GM12878 (cell line): ENCODE measurements at regions not wholly inside any gene's neighbourhood (a gene's known extent, or its start where the extent isn't known, plus 50 kb on each side); places are given as distances from the start of the nearest gene placed in this dataset.

Source experiments
- ASH2L ChIP-seq: fragments of 300-600, 200-600 bp; sonication (generic); IDR thresholded peaks from 2 replicates; pipeline ENCODE4 v1.6.1; 2017; ENCODE audit warnings: low read depth, mild to moderate bottlenecking, borderline replicate concordance
- BCL11A ChIP-seq: IDR thresholded peaks from 2 replicates; pipeline ENCODE4 v1.6.1; 2011; ENCODE audit warnings: low read depth, low read length
- BHLHE40 ChIP-seq, 2 experiments: fragments of 450-650 bp in 1 of 2; IDR thresholded peaks; 2 replicates each; pipeline ENCODE4 v1.6.1; 2011 to 2017; ENCODE audit warnings: low read depth in 2 of 2, borderline replicate concordance in 1 of 2, improper control_type of control experiment in 1 of 2, low read length in 1 of 2, mild to moderate bottlenecking in 1 of 2
- BMI1 ChIP-seq: fragments of 450-650 bp; IDR thresholded peaks from 2 replicates; pipeline ENCODE4 v1.6.1; 2016; ENCODE audit warnings: mild to moderate bottlenecking, moderate library complexity, borderline replicate concordance
- FOXM1 ChIP-seq: IDR thresholded peaks from 2 replicates; pipeline ENCODE4 v1.6.1; 2012; ENCODE audit warnings: low read depth, mild to moderate bottlenecking, inconsistent platforms, low read length, moderate library complexity
- HDGF ChIP-seq: fragments of 450-650 bp; IDR thresholded peaks from 2 replicates; pipeline ENCODE4 v1.6.1; 2016; ENCODE audit warnings: antibody characterized with exemption
- IKZF1 ChIP-seq: fragments of 450-650 bp; conservative IDR thresholded peaks from 2 replicates; pipeline ENCODE4 v1.6.1; 2017; ENCODE audit warnings: antibody characterized with exemption, mild to moderate bottlenecking
- IRF4 ChIP-seq: IDR thresholded peaks from 2 replicates; pipeline ENCODE4 v1.6.1; 2011; ENCODE audit warnings: low read depth, low read length
- JUNB ChIP-seq: IDR thresholded peaks from 2 replicates; pipeline ENCODE4 v1.6.1; 2016; ENCODE audit warnings: antibody characterized with exemption, mild to moderate bottlenecking
- LARP7 ChIP-seq: fragments of 450-650 bp; IDR thresholded peaks from 2 replicates; pipeline ENCODE4 v1.6.1; 2017; ENCODE audit warnings: mild to moderate bottlenecking
- MEF2A ChIP-seq: IDR thresholded peaks from 2 replicates; pipeline ENCODE4 v1.6.1; 2011; ENCODE audit warnings: low read depth, mild to moderate bottlenecking, low read length, moderate library complexity; ENCODE audit not compliant: insufficient read depth
- MEF2B ChIP-seq: fragments of 450-650 bp; IDR thresholded peaks from 2 replicates; pipeline ENCODE4 v1.6.1; 2018; ENCODE audit warnings: mild to moderate bottlenecking, moderate library complexity; ENCODE audit not compliant: partially characterized antibody, poor library complexity, severe bottlenecking
- MYB ChIP-seq: fragments of 150-350 bp; IDR thresholded peaks from 2 replicates; pipeline ENCODE4 v1.6.1; 2014; ENCODE audit warnings: mild to moderate bottlenecking, low read depth, low read length, borderline replicate concordance
- MYC ChIP-seq: IDR thresholded peaks from 2 replicates; pipeline ENCODE4 v1.6.1; 2011; ENCODE audit warnings: mild to moderate bottlenecking, low read length, moderate library complexity, inconsistent platforms; ENCODE audit not compliant: insufficient read depth, insufficient replicate concordance, insufficient read length, severe bottlenecking
- PAX8 ChIP-seq: fragments of 450-650 bp; IDR thresholded peaks from 2 replicates; pipeline ENCODE4 v1.6.1; 2017; ENCODE audit warnings: mild to moderate bottlenecking, moderate library complexity
- POLR2A ChIP-seq: IDR thresholded peaks from 2 replicates; pipeline ENCODE4 v1.6.1; 2011; ENCODE audit warnings: low read depth, mild to moderate bottlenecking, low read length
- POU2F2 ChIP-seq: IDR thresholded peaks from 3 replicates; pipeline ENCODE4 v1.6.1; 2011; ENCODE audit warnings: low read depth, mild to moderate bottlenecking, low read length, borderline replicate concordance
- RAD21 ChIP-seq: IDR thresholded peaks from 2 replicates; pipeline ENCODE4 v1.6.1; 2011; ENCODE audit warnings: mild to moderate bottlenecking, low read depth, low read length, moderate library complexity; ENCODE audit not compliant: insufficient read depth
- RBBP5 ChIP-seq: fragments of 200-600 bp; sonication (generic); conservative IDR thresholded peaks from 2 replicates; pipeline ENCODE4 v1.6.1; 2016
- SPI1 ChIP-seq: IDR thresholded peaks from 2 replicates; pipeline ENCODE4 v1.6.1; 2011; ENCODE audit warnings: low read depth, mild to moderate bottlenecking, low read length, moderate library complexity, borderline replicate concordance; ENCODE audit not compliant: insufficient read depth
- SRF ChIP-seq, 2 experiments: IDR thresholded peaks; 2 replicates each; pipeline ENCODE4 v1.6.1; 2011; ENCODE audit warnings: low read depth in 2 of 2, low read length in 2 of 2, mild to moderate bottlenecking in 1 of 2, moderate library complexity in 1 of 2
- SUPT20H ChIP-seq: IDR thresholded peaks from 2 replicates; pipeline ENCODE4 v1.6.1; 2011; ENCODE audit warnings: low read depth, mild to moderate bottlenecking, low read length, moderate library complexity, borderline replicate concordance; ENCODE audit not compliant: control insufficient read depth
- TARDBP ChIP-seq: IDR thresholded peaks from 2 replicates; pipeline ENCODE4 v1.6.1; 2016; ENCODE audit warnings: borderline replicate concordance
- TCF12 ChIP-seq: IDR thresholded peaks from 2 replicates; pipeline ENCODE4 v1.6.1; 2011; ENCODE audit warnings: low read depth, mild to moderate bottlenecking, low read length
- YBX1 ChIP-seq: fragments of 450-650 bp; IDR thresholded peaks from 2 replicates; pipeline ENCODE4 v1.6.1; 2016; ENCODE audit warnings: antibody characterized with exemption
- ZNF622 ChIP-seq: fragments of 450-650 bp; IDR thresholded peaks from 2 replicates; pipeline ENCODE4 v1.6.1; 2017; ENCODE audit warnings: mild to moderate bottlenecking, inconsistent platforms
- TF ChIP-seq, protein P1 (sequence below): fragments of 150-350 bp; IDR thresholded peaks from 2 replicates; pipeline ENCODE4 v1.6.1; 2016; ENCODE audit warnings: low read depth, low read length
- TF ChIP-seq, protein P2 (sequence below): IDR thresholded peaks from 2 replicates; pipeline ENCODE4 v1.6.1; 2012; ENCODE audit warnings: mild to moderate bottlenecking, low read depth, low read length

DNA sequence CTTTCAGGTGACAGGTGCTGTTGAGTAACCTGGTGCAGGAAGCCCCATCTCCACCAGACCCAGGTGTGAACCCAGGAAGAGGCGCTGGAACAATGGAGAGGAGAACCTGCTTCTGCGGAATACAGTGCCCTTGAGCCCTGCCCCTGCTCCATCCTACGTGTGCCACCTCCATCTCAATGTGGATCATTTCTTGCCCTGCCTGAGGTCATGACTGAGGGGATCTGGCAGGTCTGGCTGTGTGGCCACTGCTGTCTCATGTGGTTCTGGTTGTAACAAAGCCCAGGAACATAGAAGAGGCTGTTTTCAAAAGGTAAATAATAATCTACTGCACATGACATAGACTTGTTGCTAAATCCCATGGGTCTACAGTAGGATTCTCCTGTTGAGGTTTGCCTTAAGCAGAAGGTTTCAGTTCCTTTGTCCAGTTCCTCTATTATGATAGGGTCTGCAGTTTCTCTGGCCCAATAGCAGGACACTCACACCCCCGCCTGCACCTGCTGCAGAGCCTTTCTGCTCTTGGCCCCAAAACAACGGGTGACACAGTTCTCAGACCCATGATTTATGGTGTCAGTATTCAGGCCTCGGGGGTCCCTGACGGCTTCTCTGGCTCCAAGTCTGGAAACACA, 113.5 kb upstream of the IGLL5 start (continued):
- TF ChIP-seq ASH2L (no peak), SRF (IDR thresholded peaks at IDR 0.05; ENCODE audit: low read depth in 2 of 2, low read length in 2 of 2) (no peak), PAX8 (no peak), SPI1 (peak; percentile 91), MYB (no peak), HDGF (no peak), LARP7 (no peak), YBX1 (no peak), BCL11A (no peak), MEF2B (peak; percentile 59), RAD21 (no peak), ZNF622 (no peak), TARDBP (no peak), IKZF1 (peak; percentile 28; the same call in 1 of the 2 replicates), POU2F2 (no peak), POLR2A (no peak), BMI1 (no peak), TCF12 (peak; percentile 19; the same call in 1 of the 2 replicates), BHLHE40 (IDR thresholded peaks at IDR 0.05; ENCODE audit: borderline replicate concordance in 1 of 2, low read depth in 2 of 2, low read length in 1 of 2) (peak; percentile 44 to 66; a peak in 1 of 4 replicates), MYC (no peak), IRF4 (no peak), JUNB (no peak), RBBP5 (no peak), MEF2A (no peak), FOXM1 (no peak), SUPT20H (no peak)
- TF ChIP-seq, protein P1, sequence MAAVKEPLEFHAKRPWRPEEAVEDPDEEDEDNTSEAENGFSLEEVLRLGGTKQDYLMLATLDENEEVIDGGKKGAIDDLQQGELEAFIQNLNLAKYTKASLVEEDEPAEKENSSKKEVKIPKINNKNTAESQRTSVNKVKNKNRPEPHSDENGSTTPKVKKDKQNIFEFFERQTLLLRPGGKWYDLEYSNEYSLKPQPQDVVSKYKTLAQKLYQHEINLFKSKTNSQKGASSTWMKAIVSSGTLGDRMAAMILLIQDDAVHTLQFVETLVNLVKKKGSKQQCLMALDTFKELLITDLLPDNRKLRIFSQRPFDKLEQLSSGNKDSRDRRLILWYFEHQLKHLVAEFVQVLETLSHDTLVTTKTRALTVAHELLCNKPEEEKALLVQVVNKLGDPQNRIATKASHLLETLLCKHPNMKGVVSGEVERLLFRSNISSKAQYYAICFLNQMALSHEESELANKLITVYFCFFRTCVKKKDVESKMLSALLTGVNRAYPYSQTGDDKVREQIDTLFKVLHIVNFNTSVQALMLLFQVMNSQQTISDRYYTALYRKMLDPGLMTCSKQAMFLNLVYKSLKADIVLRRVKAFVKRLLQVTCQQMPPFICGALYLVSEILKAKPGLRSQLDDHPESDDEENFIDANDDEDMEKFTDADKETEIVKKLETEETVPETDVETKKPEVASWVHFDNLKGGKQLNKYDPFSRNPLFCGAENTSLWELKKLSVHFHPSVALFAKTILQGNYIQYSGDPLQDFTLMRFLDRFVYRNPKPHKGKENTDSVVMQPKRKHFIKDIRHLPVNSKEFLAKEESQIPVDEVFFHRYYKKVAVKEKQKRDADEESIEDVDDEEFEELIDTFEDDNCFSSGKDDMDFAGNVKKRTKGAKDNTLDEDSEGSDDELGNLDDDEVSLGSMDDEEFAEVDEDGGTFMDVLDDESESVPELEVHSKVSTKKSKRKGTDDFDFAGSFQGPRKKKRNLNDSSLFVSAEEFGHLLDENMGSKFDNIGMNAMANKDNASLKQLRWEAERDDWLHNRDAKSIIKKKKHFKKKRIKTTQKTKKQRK = no peak
- TF ChIP-seq, protein P2, sequence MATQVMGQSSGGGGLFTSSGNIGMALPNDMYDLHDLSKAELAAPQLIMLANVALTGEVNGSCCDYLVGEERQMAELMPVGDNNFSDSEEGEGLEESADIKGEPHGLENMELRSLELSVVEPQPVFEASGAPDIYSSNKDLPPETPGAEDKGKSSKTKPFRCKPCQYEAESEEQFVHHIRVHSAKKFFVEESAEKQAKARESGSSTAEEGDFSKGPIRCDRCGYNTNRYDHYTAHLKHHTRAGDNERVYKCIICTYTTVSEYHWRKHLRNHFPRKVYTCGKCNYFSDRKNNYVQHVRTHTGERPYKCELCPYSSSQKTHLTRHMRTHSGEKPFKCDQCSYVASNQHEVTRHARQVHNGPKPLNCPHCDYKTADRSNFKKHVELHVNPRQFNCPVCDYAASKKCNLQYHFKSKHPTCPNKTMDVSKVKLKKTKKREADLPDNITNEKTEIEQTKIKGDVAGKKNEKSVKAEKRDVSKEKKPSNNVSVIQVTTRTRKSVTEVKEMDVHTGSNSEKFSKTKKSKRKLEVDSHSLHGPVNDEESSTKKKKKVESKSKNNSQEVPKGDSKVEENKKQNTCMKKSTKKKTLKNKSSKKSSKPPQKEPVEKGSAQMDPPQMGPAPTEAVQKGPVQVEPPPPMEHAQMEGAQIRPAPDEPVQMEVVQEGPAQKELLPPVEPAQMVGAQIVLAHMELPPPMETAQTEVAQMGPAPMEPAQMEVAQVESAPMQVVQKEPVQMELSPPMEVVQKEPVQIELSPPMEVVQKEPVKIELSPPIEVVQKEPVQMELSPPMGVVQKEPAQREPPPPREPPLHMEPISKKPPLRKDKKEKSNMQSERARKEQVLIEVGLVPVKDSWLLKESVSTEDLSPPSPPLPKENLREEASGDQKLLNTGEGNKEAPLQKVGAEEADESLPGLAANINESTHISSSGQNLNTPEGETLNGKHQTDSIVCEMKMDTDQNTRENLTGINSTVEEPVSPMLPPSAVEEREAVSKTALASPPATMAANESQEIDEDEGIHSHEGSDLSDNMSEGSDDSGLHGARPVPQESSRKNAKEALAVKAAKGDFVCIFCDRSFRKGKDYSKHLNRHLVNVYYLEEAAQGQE = no peak
